K562 (cell line): ENCODE measurements at regions not wholly inside any gene's neighbourhood (a gene's known extent, or its start where the extent isn't known, plus 50 kb on each side); places are given as distances from the start of the nearest gene placed in this dataset.

Experiments used
- ATAC-seq: fragments of 200-7000 bp; cut with Tn5 transposase; 3 replicates; pipeline ENCODE4 v1.9.1; 2020; ENCODE audit warnings: moderate library complexity
- BruUV-seq: library from RNA; stranded (reverse); fragments of 400-500 nt; replicated peaks from 2 replicates; lab custom pipeline; 2021; lab: Mats Ljungman, UMichigan
- CTCF ChIA-PET: fragments of 300-600 bp; formaldehyde crosslinking; extraction: SDS; loops from one replicate; lab custom pipeline; 2021; ENCODE audit warnings: low intra/inter-chr PET ratio; lab: Yijun Ruan, JAX
- POLR2A ChIA-PET: fragments of 300-600, 350-650 bp; sonication (Branson Sonifier 250); formaldehyde crosslinking; extraction: SDS; loops from one replicate; lab custom pipeline; 2021; ENCODE audit warnings: antibody characterized with exemption, inconsistent platforms; lab: Yijun Ruan, JAX
- DNase-seq, 4 experiments: peaks; one replicate each; pipeline versions ENCODE4 v3.0.0 to v3.0.0-alpha.2; 2011 to 2018; ENCODE audit warnings: low spot score in 3 of 4, mixed read lengths in 3 of 4; ENCODE audit errors: extremely low read depth in 1 of 4
- FAIRE-seq: peaks from 2 replicates; lab custom pipeline; 2011; peaks lifted over from hg19 to GRCh38; lab: Jason Lieb, UNC
- H2AFZ ChIP-seq: 2 replicates; pipeline ENCODE4 v1.6.0; 2011; ENCODE audit warnings: low read depth, low read length, control low read depth, inconsistent platforms
- H3K27ac ChIP-seq: fragments of 200-600 bp; 3 replicates; pipeline ENCODE4 v1.8.0; 2011; ENCODE audit warnings: low read depth, mild to moderate bottlenecking, control low read depth, inconsistent platforms, low read length, moderate library complexity, mixed read lengths; ENCODE audit errors: extremely low read depth
- H3K27me3 ChIP-seq, 2 experiments: fragments of 300-600 bp in 1 of 2; 2 replicates in 1 of 2; 3 replicates in 1 of 2; pipeline versions ENCODE4 v1.6.0 to v1.8.0; 2011; ENCODE audit warnings: inconsistent platforms in 2 of 2, low read length in 2 of 2, mild to moderate bottlenecking in 1 of 2, mixed read lengths in 1 of 2, moderate library complexity in 1 of 2; ENCODE audit not compliant: control insufficient read depth in 2 of 2, insufficient read depth in 2 of 2
- H3K36me3 ChIP-seq: fragments of 300-600 bp; 3 replicates; pipeline ENCODE4 v1.8.0; 2011; ENCODE audit warnings: mild to moderate bottlenecking, low read length, inconsistent platforms; ENCODE audit not compliant: control insufficient read depth, insufficient read depth
- H3K4me1 ChIP-seq, 2 experiments: fragments of 200-600 bp in 1 of 2; replicated peaks in 1 of 2; 2 replicates in 1 of 2; 3 replicates in 1 of 2; pipeline versions ENCODE4 v1.5.1 to v1.8.0; 2011; ENCODE audit warnings: inconsistent platforms in 2 of 2, low read length in 2 of 2, mild to moderate bottlenecking in 1 of 2, mixed read lengths in 1 of 2, moderate library complexity in 1 of 2; ENCODE audit not compliant: control insufficient read depth in 2 of 2, insufficient read depth in 2 of 2
- H3K4me2 ChIP-seq: 2 replicates; pipeline ENCODE4 v1.6.1; 2011; ENCODE audit warnings: low read length, control low read depth, inconsistent platforms, mixed read lengths; ENCODE audit not compliant: insufficient read depth
- H3K4me3 ChIP-seq: fragments of 200-600 bp; sonication (generic), shearing (Covaris generic); 2 replicates; pipeline ENCODE4 v1.5.1; 2016; ENCODE audit warnings: control low read depth, inconsistent platforms
- H3K79me2 ChIP-seq: fragments of 200-600 bp; 3 replicates; pipeline ENCODE4 v1.8.0; 2011; ENCODE audit warnings: low read length, inconsistent platforms; ENCODE audit not compliant: control insufficient read depth, insufficient read depth
- H3K9ac ChIP-seq, 2 experiments: 2 replicates each; pipeline versions ENCODE4 v1.6.0 to v1.6.1; 2011; ENCODE audit warnings: low read depth in 2 of 2, low read length in 2 of 2, control low read depth in 1 of 2, inconsistent platforms in 1 of 2, mild to moderate bottlenecking in 1 of 2, mixed read lengths in 1 of 2; ENCODE audit not compliant: insufficient read depth in 1 of 2
- H3K9me1 ChIP-seq: one replicate; pipeline ENCODE4 v1.6.0; 2011; ENCODE audit warnings: inconsistent platforms, mild to moderate bottlenecking, low read length, moderate library complexity; ENCODE audit not compliant: control insufficient read depth, insufficient read depth
- H3K9me3 ChIP-seq: replicated peaks from 2 replicates; pipeline ENCODE4 v1.5.1; 2011; ENCODE audit warnings: low read depth, low read length, inconsistent platforms; ENCODE audit not compliant: control insufficient read depth, insufficient read depth
- H4K20me1 ChIP-seq: replicated peaks from 2 replicates; pipeline ENCODE4 v1.6.1; 2011; ENCODE audit warnings: low read length, inconsistent platforms, mixed read lengths; ENCODE audit not compliant: control insufficient read depth, insufficient read depth
- HDAC3 ChIP-seq: fragments of 450-650 bp; IDR thresholded peaks from 2 replicates; pipeline ENCODE4 v1.6.1; 2018; ENCODE audit warnings: borderline replicate concordance, mild to moderate bottlenecking, moderate library complexity; ENCODE audit not compliant: partially characterized antibody
- HDAC6 ChIP-seq: IDR thresholded peaks from 2 replicates; pipeline ENCODE4 v1.6.1; 2012; ENCODE audit warnings: low read depth, mild to moderate bottlenecking, control low read depth, inconsistent platforms, low read length, moderate library complexity
- HDGF ChIP-seq: fragments of 450-650 bp; IDR thresholded peaks from 2 replicates; pipeline ENCODE4 v1.6.1; 2016
- HMG20B ChIP-seq: fragments of 250-450 bp; sonication (Bioruptor Pico); IDR thresholded peaks from 2 replicates; pipeline ENCODE4 v1.5.0; 2021; ENCODE audit warnings: mild to moderate bottlenecking
- ILF3 ChIP-seq: fragments of 450-650 bp; IDR thresholded peaks from 2 replicates; pipeline ENCODE4 v1.6.1; 2018; ENCODE audit warnings: antibody characterized with exemption, mild to moderate bottlenecking, moderate library complexity, borderline replicate concordance
- KAT2B ChIP-seq: IDR thresholded peaks from one replicate; pipeline ENCODE4 v1.6.1; 2012; ENCODE audit warnings: low read depth, mild to moderate bottlenecking, control low read depth, inconsistent platforms, low read length, moderate library complexity
- PBX2 ChIP-seq, 2 experiments: IDR thresholded peaks in 1 of 2; conservative IDR thresholded peaks in 1 of 2; 2 replicates each; pipeline ENCODE4 v1.6.1; 2016; ENCODE audit warnings: low read depth in 2 of 2, mild to moderate bottlenecking in 1 of 2, missing compliant biosample characterization in 1 of 2, missing genetic modification characterization in 1 of 2, moderate library complexity in 1 of 2
- PHF21A ChIP-seq: fragments of 450-650 bp; IDR thresholded peaks from 2 replicates; pipeline ENCODE4 v1.6.1; 2017; ENCODE audit warnings: low read depth, borderline replicate concordance
- RBM34 ChIP-seq: fragments of 200-400 bp; formaldehyde crosslinking; IDR thresholded peaks from 2 replicates; pipeline ENCODE4 v1.6.1; 2018; ENCODE audit warnings: low read length, borderline replicate concordance; ENCODE audit not compliant: insufficient read depth
- SLC30A9 ChIP-seq: fragments of 250-450 bp; sonication (Bioruptor Pico); IDR thresholded peaks from 2 replicates; pipeline ENCODE4 v1.8.0; 2022; ENCODE audit warnings: mild to moderate bottlenecking, moderate library complexity
- TAF1 ChIP-seq: IDR thresholded peaks from 2 replicates; pipeline ENCODE4 v1.6.1; 2011; ENCODE audit warnings: mild to moderate bottlenecking, low read length, moderate library complexity; ENCODE audit not compliant: insufficient read depth, control insufficient read depth, severe bottlenecking; ENCODE audit errors: extremely low read depth
- TAF9B ChIP-seq: fragments of 450-650 bp; IDR thresholded peaks from 2 replicates; pipeline ENCODE4 v1.6.1; 2018; ENCODE audit warnings: mild to moderate bottlenecking; ENCODE audit not compliant: partially characterized antibody
- TRIM24 ChIP-seq, 2 experiments: fragments of 450-650 bp; IDR thresholded peaks; 2 replicates each; pipeline ENCODE4 v1.6.1; 2016
- U2AF2 ChIP-seq: fragments of 200-400 bp; formaldehyde crosslinking; optimal IDR thresholded peaks from 2 replicates; pipeline ENCODE3; 2017; ENCODE audit warnings: low read depth, mild to moderate bottlenecking, low read length
- ZNF592 ChIP-seq: fragments of 450-650 bp; IDR thresholded peaks from 2 replicates; pipeline ENCODE4 v1.6.1; 2017; ENCODE audit warnings: antibody characterized with exemption, mild to moderate bottlenecking
- ZNF79 ChIP-seq: fragments of 250-450 bp; sonication (Bioruptor Pico); IDR thresholded peaks from 2 replicates; pipeline ENCODE4 v1.4.0; 2020; ENCODE audit warnings: low read depth, mild to moderate bottlenecking, moderate library complexity
- WGBS: fragments of 100-300 bp; shearing (Covaris generic); methylation state at CpG from one replicate; pipeline ENCODE4 v1.1.6; 2016; ENCODE audit warnings: low coverage, mixed read lengths; ENCODE audit not compliant: insufficient coverage; ENCODE audit errors: missing lambda C conversion rate; 5-methylcytosine and 5-hydroxymethylcytosine counted together
- in situ Hi-C: fragments of 300-500 bp; cut with MboI; formaldehyde crosslinking; loops from 4 replicates; pipeline ENCODE4 v1.15.0; 2018; ENCODE audit warnings: inconsistent platforms, mixed read lengths
- intact Hi-C: fragments of 100-400 bp; cut with micrococcal nuclease; formaldehyde crosslinking; loops from 2 replicates; pipeline ENCODE4 v1.14.2; 2022

GRCh38 chr6:169396554-169397163 lies 143.0 kb upstream of the THBS2 start:
- Histone ChIP-seq H3K4me3 (no peak overlapping the region), H4K20me1 (no peaks in the 10 kb centered on the region; the same call in 1 of the 2 replicates), H3K79me2 (no peaks in the 10 kb centered on the region), H3K9ac (no peak overlapping the region), H3K27ac (no peak overlapping the region), H3K4me2 (no peak overlapping the region), H3K4me1 (no peaks in the 10 kb centered on the region), H3K36me3 (no peaks in the 10 kb centered on the region), H3K9me1 (no peaks in the 10 kb centered on the region), H3K27me3 (peaks cover 14 to 43% of the 10 kb centered on the region in 2 experiments; a peak in 3 of 5 replicates), H3K9me3 (no peaks in the 10 kb centered on the region), H2AFZ (no peak overlapping the region)
- intact Hi-C loops (no loop called here), in situ Hi-C loops (no loop called here)
- ChIA-PET POLR2A (no interaction called here), CTCF (no interaction called here)
- 2% methylated on average over 19 of the region's 19 CpGs for WGBS
- no TSS peak for BruUV-seq
- FAIRE-seq (no peak), DNase-seq (no peak), ATAC-seq (no peak)
- TF ChIP-seq HDAC3 (no peak), TAF1 (no peak), ZNF592 (no peak), ILF3 (no peak), HDGF (no peak), TRIM24 (IDR thresholded peaks at IDR 0.05) (no peak), PHF21A (no peak), TAF9B (no peak), ZNF79 (no peak), PBX2 (CRISPR knock-in tag; IDR thresholded peaks at IDR 0.05; ENCODE audit: low read depth) (no peak), PBX2 (tag; conservative IDR thresholded peaks at IDR 0.05; ENCODE audit: low read depth) (no peak), RBM34 (no peak), HDAC6 (no peak), KAT2B (no peak), U2AF2 (no peak), SLC30A9 (CRISPR knock-in tag) (no peak), HMG20B (CRISPR knock-in tag) (no peak)
